Head of caudate nucleus (tissue), 42 donors: ENCODE measurements at regions not wholly inside any gene's neighbourhood (a gene's known extent, or its start where the extent isn't known, plus 50 kb on each side); places are given as distances from the start of the nearest gene placed in this dataset.
A peak's percentile ranks its signal among the peaks of the same experiment; 100 is the strongest.
"Not testable (repeated sequence)": the region's sequence is repeated elsewhere in the genome, so short reads cannot be mapped to it uniquely, and the experiment has no call there.

Source experiments
- DNase-seq, 42 donors: peaks; one replicate each; pipeline versions ENCODE4 v3.0.0 to v3.0.0-alpha.2; 2020 to 2021; ENCODE audit warnings: mixed read lengths in 7 of 42
- intact Hi-C: fragments of 100-400 bp; cut with DNase I; formaldehyde crosslinking; loops from one replicate; pipeline ENCODE4 v1.15.0; 2022

- DNase-seq, intact Hi-C loops: not testable (repeated sequence)
Measured at GRCh38 chr6:170738263-170738662, 153.8 kb upstream of the PDCD2 start.

GRCh38 chr6:170736339-170736738, 151.9 kb upstream of the PDCD2 start:
- DNase-seq, intact Hi-C loops: not testable (repeated sequence)

- DNase-seq, result peak in 3 of 42 donors; percentile 4 to 28 (median 26)
- intact Hi-C loops, result not testable (repeated sequence)
Measured at GRCh38 chr6:170717082-170717481, 132.6 kb upstream of the PDCD2 start.

- intact Hi-C loops, result not testable (repeated sequence)
Measured at GRCh38 chr6:170712702-170713101, 128.3 kb upstream of the PDCD2 start.

GRCh38 chr6:170700178-170700577, 115.7 kb upstream of the PDCD2 start:
- intact Hi-C loops, DNase-seq: not testable (repeated sequence)

More at GRCh38 chr6:170712702-170713101, 128.3 kb upstream of the PDCD2 start:
- not testable (repeated sequence) for DNase-seq
